Adrenal gland (tissue), 9 donors: ENCODE measurements at regions not wholly inside any gene's neighbourhood (a gene's known extent, or its start where the extent isn't known, plus 50 kb on each side); places are given as distances from the start of the nearest gene placed in this dataset.

Experiments used
- DNase-seq, 7 donors: peaks; one replicate each; pipeline ENCODE4 v3.0.0-alpha.2; 2019 to 2020
- H3K27ac ChIP-seq, 5 donors: fragments of 200-600 bp; sonication (generic) in 4 of 5; 1 replicate in 3 of 5; 2 replicates in 2 of 5; pipeline versions ENCODE4 v1.5.1 to v1.8.0; 2016 to 2020; ENCODE audit warnings: mild to moderate bottlenecking in 1 of 5
- H3K27me3 ChIP-seq: fragments of 200-600 bp; 2 replicates; pipeline ENCODE4 v1.8.0; 2021
- H3K36me3 ChIP-seq, 2 donors: fragments of 200-600 bp; replicated peaks in 1 of 2; 1 replicate in 1 of 2; 2 replicates in 1 of 2; pipeline versions ENCODE4 v1.5.1 to v1.8.0; 2018 to 2022
- H3K4me1 ChIP-seq, 2 donors: fragments of 200-600 bp; replicated peaks in 1 of 2; 1 replicate in 1 of 2; 2 replicates in 1 of 2; pipeline versions ENCODE4 v1.5.1 to v1.8.0; 2018 to 2021
- H3K4me3 ChIP-seq, 4 donors: fragments of 200-600 bp; sonication (generic) in 3 of 4; one replicate each; pipeline ENCODE4 v1.5.1; 2016 to 2018
- H3K9me3 ChIP-seq, 3 donors: fragments of 200-600 bp; sonication (generic) in 1 of 3; replicated peaks in 1 of 3; 1 replicate in 2 of 3; 2 replicates in 1 of 3; pipeline versions ENCODE4 v1.5.1 to v1.8.0; 2016 to 2021
- POLR2A ChIP-seq, 2 donors: fragments of 450-650 bp; IDR thresholded peaks; one replicate each; pipeline ENCODE4 v1.6.1; 2017; ENCODE audit warnings: antibody characterized with exemption in 2 of 2, mild to moderate bottlenecking in 2 of 2, moderate library complexity in 1 of 2
- WGBS, 4 donors: extraction: QIAGEN DNeasy Blood & Tissue Kit in 2 of 4; methylation state at CpG; one replicate each; pipeline versions ENCODE4 v1.1.5 to v1.1.7; 2013 to 2017; 5-methylcytosine and 5-hydroxymethylcytosine counted together
- intact Hi-C, 2 donors: fragments of 100-400 bp; cut with DNase I; formaldehyde crosslinking; loops; one replicate each; pipeline versions ENCODE4 v1.14.1 to v1.15.0; 2022 to 2023
- TF ChIP-seq, protein P1 (sequence below), 6 experiments: fragments of 450-650 bp in 4 of 6; fragments of 200-600 bp in 2 of 6; sonication (generic) in 1 of 6; IDR thresholded peaks; 1 replicate in 5 of 6; 2 replicates in 1 of 6; pipeline versions ENCODE4 v1.5.1 to v1.8.0; 2016 to 2021; ENCODE audit warnings: antibody characterized with exemption in 6 of 6, mild to moderate bottlenecking in 2 of 6, moderate library complexity in 1 of 6
- donor health status: healthy with polysubstance abuse.
- donor health status: Bipolar disorder and iron deficiency.
- donor health status: DM: yes; HTN: yes; CAD: no.
- donor health status: DM: no; HTN: no; CAD: no.
- donor health status: DM: no; HTN: no; CAD: no.

DNA sequence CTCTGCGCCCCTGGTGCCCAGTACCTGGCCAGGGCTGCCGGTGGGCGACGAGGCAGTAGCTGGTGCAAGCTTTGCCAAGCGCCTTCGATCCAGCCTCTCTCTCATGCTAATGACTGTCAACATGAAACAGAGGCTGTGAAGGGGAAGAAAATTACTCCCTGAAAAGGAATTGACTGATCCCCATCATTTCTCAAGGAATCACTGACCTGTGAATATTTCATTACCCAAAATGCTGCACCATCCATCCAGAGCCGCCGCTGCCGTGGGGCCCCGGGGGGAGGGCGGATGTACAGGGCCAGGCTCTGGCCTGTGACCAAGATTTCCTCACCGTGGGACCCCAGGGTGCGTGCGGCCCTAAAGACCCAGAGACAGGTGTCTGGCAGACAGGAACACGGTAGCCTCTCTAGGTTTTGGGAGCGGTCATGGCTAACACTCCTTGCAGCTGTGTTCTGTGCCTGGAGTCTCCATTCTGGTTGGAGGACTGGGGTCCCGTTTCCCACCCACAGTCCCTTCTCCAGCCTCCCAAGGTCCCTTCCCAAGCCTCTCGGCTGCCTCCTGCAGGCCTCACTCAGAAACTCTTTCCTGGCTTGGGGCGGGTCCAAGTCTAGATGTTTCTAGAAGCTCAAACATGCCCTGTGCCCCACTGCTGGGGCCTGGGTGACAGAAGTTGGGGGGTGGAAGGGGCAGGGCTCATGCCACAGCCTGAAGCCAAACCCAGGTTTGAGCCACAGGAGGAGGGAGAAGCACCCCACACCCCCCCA is 73.3 kb downstream of the ENGASE start:
- Histone ChIP-seq H3K27ac (no peak overlapping the region), H3K4me3 (no peak overlapping the region), H3K36me3 (no peaks in the 10 kb centered on the region), H3K9me3 (no peaks in the 10 kb centered on the region), H3K4me1 (no peaks in the 10 kb centered on the region), H3K27me3 (peaks cover 7% of the 10 kb centered on the region)
- intact Hi-C loops: no loop called here
- 73 to 79% (median 77%) methylated on average over 12 to 19 of the region's 19 CpGs for WGBS, 4 donors
- no peak for TF ChIP-seq POLR2A (IDR thresholded peaks at IDR 0.05)
- TF ChIP-seq, protein P1, sequence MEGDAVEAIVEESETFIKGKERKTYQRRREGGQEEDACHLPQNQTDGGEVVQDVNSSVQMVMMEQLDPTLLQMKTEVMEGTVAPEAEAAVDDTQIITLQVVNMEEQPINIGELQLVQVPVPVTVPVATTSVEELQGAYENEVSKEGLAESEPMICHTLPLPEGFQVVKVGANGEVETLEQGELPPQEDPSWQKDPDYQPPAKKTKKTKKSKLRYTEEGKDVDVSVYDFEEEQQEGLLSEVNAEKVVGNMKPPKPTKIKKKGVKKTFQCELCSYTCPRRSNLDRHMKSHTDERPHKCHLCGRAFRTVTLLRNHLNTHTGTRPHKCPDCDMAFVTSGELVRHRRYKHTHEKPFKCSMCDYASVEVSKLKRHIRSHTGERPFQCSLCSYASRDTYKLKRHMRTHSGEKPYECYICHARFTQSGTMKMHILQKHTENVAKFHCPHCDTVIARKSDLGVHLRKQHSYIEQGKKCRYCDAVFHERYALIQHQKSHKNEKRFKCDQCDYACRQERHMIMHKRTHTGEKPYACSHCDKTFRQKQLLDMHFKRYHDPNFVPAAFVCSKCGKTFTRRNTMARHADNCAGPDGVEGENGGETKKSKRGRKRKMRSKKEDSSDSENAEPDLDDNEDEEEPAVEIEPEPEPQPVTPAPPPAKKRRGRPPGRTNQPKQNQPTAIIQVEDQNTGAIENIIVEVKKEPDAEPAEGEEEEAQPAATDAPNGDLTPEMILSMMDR (IDR thresholded peaks at IDR 0.05): no peak
- no peak for DNase-seq

DNA sequence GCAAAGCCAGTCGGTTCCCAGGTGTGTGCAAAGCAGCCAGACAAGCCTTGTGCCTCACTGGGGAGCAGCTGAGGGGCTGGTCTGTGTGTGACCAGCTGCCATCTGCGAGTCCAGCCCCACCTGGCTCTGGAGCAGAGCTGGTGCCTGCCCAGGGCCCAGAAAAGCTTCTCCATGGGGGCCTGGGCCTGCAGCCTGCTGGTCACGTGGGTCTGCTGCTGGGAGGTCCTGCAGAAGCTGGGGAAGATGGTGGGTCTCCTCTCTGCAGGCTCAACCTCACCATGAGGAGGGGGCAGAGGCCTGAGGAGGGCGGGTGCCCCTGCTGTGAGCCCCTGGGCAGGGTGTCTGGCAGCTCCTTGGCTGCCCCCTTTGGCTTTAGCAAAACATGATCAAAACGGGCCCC is 71.9 kb downstream of the ENGASE start:
- 24 to 79% (median 50%) methylated on average over 2 to 5 of the region's 5 CpGs for WGBS, 4 donors
- intact Hi-C loops: no loop called here
- Histone ChIP-seq H3K4me1 (no peaks in the 10 kb centered on the region), H3K27me3 (peaks cover 7% of the 10 kb centered on the region), H3K36me3 (no peaks in the 10 kb centered on the region), H3K4me3 (no peak overlapping the region), H3K9me3 (no peaks in the 10 kb centered on the region), H3K27ac (no peak overlapping the region)
- no peak for DNase-seq
- TF ChIP-seq POLR2A (IDR thresholded peaks at IDR 0.05): no peak
- TF ChIP-seq, protein P1 (IDR thresholded peaks at IDR 0.05): no peak

GRCh38 chr17:79145548-79145947 is 70.9 kb downstream of the ENGASE start:
- DNase-seq: no peak
- Histone ChIP-seq H3K27me3 (peaks cover 1% of the 10 kb centered on the region), H3K4me3 (no peak overlapping the region), H3K27ac (no peak overlapping the region), H3K36me3 (no peaks in the 10 kb centered on the region), H3K9me3 (no peaks in the 10 kb centered on the region), H3K4me1 (no peaks in the 10 kb centered on the region)
- intact Hi-C loops: no loop called here
- no peak for TF ChIP-seq POLR2A (IDR thresholded peaks at IDR 0.05)
- TF ChIP-seq, protein P1 (IDR thresholded peaks at IDR 0.05): no peak
- 80 to 93% (median 84%) methylated on average over 7 to 18 of the region's 18 CpGs for WGBS, 4 donors

DNA sequence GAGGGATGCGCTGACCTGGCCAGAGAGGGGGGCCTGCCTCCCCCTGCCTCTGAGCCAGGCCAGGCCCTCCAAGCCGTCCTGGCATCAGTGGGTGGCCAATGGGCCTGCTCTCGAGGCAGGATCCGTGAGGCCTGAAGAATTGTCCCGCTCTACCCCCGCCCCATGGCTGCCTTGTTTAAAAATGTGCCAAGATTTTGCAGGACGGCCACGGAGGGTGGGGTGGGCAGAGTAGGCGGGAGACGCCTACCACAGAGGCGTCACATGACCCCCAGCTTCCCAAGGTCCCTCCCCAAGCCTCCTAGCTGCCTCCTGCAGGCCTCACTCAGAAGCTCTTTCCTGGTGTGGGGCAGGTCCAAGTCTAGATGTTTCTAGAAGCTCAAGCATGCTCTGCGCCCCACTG is 69.5 kb downstream of the ENGASE start:
- 63 to 74% (median 68%) methylated on average over 9 to 12 of the region's 12 CpGs for WGBS, 4 donors
- Histone ChIP-seq H3K4me3 (no peak overlapping the region), H3K36me3 (no peaks in the 10 kb centered on the region), H3K4me1 (no peaks in the 10 kb centered on the region), H3K27me3 (no peaks in the 10 kb centered on the region), H3K9me3 (no peaks in the 10 kb centered on the region), H3K27ac (no peak overlapping the region)
- TF ChIP-seq, protein P1 (IDR thresholded peaks at IDR 0.05): no peak
- no peak for TF ChIP-seq POLR2A (IDR thresholded peaks at IDR 0.05)
- intact Hi-C loops: no loop called here
- DNase-seq: no peak
